Suppressor macrophage treated with lipopolysaccharide for 1 hour (primary cell): ENCODE measurements at regions not wholly inside any gene's neighbourhood (a gene's known extent, or its start where the extent isn't known, plus 50 kb on each side); places are given as distances from the start of the nearest gene placed in this dataset.
A peak's percentile ranks its signal among the peaks of the same experiment; 100 is the strongest.
"Not testable (repeated sequence)": the region's sequence is repeated elsewhere in the genome, so short reads cannot be mapped to it uniquely, and the experiment has no call there.

Experiments
- DNase-seq, 3 donors: peaks; one replicate each; pipeline ENCODE4 v3.0.0-alpha.2; 2020 to 2022

DNA sequence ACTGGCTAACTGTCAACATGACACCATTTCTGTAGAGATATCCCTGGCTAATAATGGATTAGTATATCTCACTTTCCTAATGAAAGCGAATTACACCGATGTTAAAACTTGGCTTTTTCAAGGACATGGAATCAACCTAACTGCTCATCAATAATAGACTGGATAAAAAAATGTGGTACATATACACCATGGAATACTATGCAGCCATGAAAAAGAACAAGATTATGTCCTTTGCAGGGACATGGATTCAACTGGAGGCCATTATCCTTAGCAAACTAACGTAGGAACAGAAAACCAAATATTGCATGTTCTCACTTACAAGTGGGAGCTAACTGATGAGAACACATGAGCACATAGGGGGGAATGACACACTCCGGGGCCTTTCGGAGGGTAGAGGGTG, 62.6 kb downstream of the ZIC1 start:
- DNase-seq: no peak

DNA sequence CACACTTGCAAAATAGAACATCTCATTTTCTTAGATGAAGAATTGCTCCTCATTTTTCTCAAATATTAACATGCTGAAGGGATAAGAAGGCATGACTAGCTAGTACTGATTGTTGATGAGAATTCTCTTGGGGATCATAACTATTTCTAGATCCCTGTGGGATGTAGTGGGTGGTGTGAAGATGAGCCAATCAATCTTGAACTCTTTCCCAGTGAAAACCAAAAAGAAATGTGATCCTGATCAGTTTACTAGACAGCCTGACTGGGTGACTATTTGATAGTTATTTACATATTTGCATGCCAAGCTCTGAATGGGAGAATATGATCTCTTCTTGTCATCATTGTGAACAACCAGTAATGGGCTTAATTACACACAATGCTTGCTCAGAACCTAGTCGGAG, 63.7 kb downstream of the ZIC1 start:
- no peak for DNase-seq

DNA sequence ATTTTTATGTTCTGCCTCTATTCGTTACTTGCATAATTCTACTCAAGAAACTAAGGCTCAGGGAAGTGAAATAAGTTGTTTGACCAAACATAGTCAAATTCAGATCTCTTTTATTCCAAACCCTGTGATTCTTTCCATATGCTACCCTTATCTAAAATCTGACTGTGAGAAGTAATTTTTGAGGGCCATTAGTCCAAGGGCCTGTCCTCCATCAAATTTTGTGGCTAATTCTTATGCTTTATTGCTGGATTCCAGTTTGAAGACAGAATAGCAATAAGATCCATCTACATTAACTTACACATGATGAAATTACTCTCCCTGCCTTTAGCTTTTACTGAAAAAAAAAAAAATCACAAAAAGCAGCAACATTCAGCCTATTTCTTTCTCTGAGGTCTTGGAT, 74.0 kb downstream of the ZIC1 start:
- DNase-seq: no peak

DNA sequence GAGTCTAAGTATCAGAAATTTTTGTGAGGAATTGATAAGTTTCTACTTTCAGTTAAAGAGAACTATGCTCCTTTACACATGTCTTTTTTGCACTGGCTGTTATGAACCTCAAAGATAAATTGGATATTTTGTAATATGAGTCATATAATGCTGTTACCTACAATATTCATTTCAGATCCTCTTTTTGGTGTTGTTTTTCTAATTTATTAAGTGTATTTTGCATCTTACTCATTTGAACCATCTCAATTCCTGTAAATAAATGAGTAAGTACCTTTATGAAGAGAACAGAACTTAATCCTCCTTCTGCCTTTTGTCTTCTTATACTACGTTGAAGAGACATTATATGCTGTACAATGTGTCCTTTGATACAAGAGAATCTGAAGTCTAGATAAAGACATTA, 74.4 kb downstream of the ZIC1 start:
- DNase-seq: no peak

DNA sequence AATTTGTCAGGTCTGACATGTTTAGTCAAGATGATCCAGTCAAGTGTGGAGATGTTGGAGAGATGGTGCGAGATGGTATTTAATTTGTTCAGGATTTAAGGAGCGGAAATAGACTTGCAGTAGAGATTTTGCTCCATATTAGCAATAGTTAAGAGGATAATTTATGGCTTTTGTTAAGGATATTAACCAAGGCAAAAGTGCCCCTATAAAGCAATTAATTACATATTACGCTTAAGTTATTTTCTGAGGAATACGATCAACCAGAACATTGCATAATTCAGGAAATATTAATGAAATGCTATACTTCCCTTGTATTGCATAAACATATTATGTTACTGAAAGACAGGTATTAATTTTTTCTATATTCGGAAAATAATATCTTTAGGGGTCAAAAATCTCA, 83.9 kb downstream of the ZIC1 start:
- no peak for DNase-seq

DNA sequence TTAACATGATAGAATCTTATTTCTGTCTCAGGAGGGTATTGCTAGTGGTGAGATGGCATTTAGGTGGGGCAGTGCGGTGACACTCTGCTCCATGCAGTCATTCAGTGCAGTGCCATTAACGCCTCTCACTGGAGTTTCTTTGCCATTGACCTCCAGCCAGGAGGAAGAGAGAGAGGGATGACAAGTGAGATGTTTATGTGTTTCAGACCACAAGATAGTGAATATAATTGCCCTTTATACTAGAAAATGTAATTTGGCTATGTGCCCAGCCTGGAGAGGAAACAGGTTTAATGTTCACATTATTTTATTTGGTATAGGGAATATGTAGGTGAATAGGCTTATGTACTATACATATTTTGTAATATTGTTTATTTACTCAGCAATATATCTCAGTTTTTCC, 84.5 kb downstream of the ZIC1 start:
- DNase-seq: no peak

DNA sequence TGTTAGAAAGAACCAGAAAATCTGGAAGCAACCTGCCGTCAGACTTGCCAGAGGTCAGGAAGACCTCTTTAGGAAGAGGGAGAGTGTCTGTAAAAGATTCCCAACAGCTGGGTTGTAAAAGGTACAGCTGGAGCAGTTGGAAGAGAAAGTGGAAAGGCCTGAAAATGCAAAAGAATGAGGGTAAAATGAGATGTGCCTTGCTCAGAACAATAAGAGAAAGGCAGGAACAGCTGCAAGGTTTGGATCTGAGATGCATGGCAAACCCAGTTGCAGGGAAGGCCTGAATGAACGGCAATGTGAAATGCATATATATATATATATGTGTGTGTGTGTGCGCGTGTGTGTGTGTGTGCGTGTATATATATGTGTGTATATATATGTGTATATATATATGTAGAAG, 88.1 kb downstream of the ZIC1 start:
- DNase-seq: no peak

DNA sequence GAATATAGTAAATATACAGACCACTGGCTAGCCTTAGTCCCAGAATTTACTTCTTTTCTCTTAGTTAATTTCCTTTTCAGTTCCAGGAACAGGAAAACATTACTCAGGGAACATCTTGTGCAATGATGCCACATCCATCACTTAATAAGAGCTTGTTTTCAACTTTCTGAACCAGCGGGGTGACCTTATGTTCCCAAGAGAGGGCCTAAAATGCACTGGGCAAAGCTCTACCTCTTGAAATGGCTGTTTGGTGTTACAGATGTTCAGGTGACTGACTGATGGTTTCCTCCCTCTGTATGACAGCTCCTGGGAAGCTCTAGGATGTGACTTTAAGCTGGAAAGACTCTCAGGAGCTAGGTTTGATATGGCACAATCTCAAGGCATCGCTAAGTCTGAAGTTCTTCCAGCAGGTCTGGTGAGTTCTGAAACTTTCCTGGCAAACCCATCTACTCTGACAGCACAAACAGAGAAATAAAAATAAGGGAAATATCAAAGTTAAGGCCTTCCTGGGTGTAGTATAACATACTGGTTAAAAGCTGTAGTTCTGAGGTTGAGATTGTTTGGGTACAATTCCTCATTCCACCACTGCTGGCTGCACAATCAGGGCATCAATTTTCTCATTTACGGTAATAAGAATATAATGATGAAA, 98.6 kb downstream of the ZIC1 start:
- DNase-seq: no peak

DNA sequence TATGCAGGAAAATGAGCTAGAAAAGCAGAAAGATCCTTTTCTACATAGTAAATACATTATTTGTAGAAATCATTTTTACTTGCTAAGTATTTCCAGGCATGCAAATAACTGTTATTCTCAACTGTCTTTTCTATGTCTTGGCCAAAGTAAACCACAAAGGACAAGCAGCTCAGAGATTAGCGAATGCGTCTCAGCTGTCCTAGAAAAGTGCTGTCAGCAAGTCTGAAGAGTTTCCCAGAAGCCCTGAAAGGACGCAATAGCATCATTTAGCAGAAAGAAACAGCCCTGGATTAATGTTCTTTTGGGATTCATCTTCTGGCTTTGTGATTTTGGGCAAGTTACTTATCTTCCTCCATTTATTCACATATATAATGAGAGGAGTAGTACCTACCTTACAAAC, 100.3 kb downstream of the ZIC1 start:
- no peak for DNase-seq

DNA sequence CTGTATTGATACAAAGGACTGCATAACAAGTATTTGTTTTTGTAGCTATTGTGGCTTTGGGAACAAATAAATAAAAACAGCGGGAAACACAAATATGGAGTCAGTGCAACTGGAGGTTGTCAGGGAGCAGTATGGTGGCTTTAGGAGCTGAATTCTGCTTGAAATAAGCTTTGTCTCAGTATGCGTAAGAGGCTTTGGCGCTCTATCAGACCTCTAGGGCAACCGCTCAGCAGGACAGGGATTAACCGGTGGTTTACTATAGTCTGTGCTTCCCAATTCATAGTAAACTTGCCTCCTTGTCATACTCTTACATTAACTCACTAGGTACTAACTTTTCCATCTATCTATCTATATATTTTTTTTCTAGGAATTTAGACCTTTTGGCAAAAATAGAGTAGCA, 104.6 kb downstream of the ZIC1 start:
- DNase-seq: no peak

DNA sequence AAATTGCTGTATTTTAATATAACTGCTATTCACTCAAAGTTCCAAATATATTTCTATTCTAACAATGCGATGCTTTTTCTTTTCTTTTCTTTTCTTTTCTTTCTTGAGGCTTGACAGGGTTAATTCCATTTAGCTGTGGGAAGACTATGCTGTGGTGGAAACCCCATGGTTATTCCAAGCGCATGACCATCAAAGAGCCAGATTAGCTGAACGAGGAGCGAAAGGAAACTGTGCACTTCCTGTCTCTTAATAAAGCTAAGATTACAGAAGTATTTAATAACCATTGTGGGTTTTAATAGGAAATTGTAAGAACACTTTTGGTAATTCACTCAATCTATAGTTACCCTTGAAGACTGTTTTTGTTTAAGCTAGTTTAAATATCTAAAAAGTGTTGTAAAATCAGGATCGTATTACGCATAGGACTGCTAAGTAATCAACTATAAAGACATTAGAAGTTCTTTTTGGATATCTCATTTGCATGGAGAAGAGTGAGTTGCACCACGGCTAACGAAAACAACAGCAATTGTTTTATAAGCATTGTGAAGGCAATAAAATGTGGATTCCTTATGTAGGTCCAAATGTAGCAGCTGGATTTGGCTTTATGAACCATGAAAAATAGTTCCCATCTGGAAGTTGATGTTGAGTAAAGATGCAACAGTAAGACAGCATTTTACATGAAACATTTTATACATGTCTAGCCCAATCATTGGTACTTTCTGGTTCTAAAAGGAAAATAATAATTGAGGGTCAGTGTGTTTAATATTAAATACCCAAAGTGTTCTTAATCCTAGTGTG, 105.4 kb downstream of the ZIC1 start:
- peak in 1 of 3 donors; percentile 20 for DNase-seq

DNA sequence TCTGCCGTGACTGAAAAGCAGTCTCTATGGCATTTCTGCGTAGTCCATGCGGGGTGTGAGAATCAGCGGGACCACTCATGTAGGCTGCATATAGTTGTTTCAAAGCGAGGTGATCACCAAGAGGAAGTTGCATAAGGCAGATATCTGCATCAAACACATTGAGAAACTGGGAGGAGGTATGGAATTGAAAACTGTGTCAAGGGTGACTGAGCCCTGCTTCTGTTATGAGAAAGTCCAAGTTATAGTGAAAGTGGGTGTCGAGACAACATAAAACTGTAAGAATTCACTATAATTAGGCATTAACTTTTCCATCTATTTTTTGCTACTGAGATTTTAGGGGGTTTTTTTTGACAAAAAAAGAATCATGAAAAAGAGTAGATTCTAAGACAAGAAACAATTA, 109.3 kb downstream of the ZIC1 start:
- DNase-seq: no peak

DNA sequence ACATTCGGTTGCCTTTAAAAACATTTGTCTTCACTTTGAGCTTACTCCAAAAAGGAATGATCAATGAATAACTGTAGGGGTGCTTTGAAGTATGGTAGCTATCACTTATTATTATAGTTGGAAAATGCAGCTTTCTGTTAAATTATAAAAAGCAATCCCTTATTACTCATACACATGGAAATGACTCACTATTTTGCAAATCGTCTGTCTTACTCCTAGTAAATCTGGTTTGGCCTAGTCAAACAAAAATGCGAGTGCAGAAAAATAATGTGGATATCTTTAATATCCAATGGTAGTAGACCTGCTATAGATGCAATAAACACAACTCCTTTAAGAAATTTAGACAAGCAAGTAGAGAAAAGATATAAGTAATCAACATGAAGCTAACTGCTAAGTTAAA, 112.5 kb downstream of the ZIC1 start:
- DNase-seq: no peak

DNA sequence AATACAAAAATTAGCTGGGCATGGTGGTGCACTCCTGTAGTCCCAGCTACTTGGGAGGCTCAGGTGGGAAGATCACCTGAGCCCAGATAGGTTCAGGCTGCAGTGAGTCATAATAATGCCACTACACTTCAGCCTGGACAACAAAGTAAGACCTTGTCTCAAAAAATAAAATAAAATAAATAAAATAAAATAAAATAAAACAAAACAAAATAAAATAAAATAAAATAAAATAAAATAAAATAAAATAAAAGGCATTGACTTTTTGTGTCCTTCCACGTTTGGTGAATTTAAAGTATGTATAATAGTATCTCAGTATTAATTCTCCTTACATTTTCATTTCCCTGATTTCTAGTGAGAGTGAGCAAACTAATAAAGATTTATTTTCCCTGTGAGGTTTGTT, 113.6 kb downstream of the ZIC1 start:
- DNase-seq: not testable (repeated sequence)

DNA sequence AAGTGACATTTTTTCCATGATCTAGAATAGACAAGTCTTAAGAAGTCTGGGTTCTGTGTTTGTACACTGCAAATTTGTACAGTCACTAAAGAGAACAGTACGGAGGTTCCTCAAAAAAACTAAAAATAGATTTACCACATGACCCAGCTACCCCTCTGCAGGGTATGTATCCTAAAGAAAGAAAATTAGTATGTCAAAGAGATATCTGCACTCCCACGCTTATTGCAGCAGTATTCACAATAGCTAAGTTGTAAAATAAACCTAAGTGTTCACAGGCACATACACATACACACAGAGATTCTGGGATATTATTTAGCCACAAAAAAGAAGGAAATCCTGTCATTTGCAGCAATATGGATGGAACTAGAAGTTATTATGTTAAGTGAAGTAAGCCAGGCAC, 120.4 kb downstream of the ZIC1 start:
- no peak for DNase-seq

DNA sequence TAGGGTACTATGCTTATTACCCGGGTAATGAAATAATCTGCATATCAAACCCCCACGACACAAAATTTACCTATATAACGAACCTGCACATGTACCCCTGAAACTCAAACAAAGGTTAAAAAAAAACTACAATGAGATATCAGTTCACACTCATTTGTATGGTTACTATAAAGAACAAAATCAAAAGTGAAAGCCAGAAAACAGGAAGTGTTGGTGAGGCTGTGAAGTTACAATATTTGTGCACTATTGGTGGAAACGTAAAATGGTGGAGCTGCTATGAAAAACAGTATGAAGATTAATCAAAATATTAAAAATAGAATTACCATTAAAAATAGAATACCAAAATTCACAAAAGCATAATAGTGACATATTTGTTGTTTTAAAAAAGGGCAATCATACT, 128.9 kb downstream of the ZIC1 start:
- DNase-seq: no peak

DNA sequence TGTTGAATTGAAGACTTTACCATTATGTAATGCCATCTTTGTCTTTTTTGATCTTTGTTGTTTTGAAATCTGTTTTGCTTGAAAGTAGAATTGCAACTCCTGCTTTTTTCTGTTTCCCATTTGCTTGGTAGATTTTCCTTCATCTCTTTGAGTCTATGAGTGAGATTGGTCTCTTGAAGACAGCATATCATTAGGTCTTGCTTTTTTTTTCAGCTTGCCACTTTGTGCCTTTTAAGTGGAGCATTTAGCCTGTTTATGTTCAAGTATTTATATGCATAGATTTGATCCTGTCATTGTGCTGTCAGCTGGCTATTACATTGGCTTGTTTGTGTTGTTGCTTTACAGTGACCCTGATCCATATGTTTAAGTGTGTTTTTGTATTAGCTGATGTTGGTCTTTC, 131.8 kb downstream of the ZIC1 start:
- DNase-seq: no peak

DNA sequence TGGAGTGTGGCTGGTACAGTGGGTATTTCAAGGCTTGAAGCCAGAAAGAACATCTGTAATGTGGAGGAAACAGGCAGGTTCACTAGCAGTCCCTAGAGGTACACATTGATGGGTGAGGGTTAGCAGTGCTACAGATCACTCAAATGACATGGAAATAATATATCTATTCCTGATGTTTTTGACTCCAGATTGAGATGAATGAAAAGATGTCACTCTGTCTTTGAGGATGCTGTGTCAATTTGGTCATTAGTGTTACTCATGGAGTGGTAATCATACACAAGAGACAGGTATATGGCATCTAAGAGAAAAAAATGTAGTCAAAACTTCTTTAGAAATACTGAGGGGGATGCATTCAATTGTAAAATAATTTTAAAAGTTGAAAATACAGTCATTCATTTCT, 135.1 kb downstream of the ZIC1 start:
- DNase-seq: no peak

DNA sequence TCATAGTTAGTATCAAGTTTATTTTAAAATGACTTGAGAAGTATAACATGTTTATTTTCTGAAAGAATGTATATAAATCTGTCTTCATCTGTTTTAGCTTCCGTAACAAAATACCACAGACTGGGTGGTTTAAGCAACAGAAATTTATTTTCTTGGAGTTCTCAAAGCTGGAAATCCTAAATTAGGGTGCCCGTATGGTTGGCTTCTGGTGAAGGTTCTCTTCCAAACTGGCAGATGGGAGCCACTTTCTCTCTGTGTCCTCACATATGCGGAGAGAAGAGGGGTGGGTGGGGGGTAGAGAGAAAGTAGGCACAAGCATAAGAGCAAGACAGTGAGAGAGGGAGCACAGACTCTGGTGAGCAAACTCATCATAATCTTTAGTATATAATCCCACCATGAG, 142.3 kb downstream of the ZIC1 start:
- no peak for DNase-seq

DNA sequence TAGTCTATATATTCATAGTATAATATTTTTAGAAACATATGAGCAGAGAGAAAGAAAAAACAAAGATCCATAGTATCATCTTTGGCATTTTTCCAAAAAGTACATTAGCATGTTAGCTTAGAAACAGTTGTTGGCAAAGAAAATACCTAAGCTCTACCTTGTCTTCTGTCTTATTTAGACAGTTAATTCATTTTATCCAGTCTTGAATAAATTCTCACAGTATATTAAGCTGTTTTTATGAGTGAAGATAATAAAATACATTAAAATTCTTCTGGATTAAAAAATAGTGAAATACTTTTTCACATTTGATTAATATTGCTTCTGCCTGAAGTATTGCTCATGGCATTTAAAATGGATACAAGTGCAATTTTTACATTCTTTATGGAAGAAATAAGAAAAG, 145.2 kb downstream of the ZIC1 start:
- no peak for DNase-seq

DNA sequence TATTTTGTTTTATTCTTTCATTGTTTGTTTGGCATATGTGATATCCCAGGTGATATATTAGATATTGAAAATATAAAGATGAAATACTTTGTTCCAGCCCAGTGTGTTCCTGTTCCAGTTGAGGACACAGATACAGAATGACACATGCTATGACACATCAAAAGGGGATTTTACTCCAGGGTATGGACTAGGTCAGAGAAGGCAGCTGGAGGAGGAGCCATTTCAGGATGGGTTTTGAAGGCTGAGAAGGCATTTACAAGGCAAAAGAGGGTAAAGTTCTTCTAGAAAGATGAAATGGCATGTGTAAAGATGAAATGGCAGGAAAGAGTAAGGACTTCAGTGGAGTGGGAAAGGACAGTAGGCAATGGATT, 163.8 kb downstream of the ZIC1 start:
- DNase-seq: peak in 2 of 3 donors; percentile 1 to 23

DNA sequence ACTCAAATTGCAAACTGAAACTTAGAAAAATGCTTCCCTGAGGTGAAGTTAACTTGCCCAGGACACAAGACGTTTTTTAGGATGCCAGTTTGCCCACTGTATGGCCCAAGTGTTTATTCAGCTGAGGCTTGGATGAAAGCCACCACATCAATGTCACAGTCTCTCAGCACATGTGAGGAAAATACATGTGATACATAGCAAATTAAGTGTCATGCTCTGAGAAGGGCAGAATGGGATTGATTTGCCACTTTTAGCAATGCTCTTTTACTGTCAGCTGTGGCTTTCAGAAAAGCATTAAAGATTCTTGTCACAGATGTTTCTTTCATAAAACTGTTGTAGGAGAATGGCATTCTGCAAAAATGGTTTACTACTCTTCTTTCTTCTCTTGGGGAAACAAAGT, 165.5 kb downstream of the ZIC1 start:
- DNase-seq: no peak

DNA sequence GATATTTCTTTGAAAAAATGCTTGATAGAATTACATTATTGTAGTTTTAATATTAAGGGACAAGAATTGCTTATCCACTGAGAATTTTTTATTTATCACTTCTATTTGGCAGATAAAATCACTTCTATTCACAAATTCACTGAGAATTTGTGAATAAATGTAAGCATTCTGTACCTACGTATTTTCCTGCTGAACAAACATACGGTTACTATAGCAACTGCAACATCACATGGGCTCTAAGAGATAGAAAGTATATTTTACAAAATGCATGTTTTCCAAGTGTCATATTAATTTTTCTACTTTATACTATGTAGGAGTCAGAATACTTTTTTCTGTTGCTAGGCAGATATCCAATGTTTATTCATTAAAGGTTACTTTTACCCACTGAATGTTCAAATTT, 166.2 kb downstream of the ZIC1 start:
- no peak for DNase-seq

DNA sequence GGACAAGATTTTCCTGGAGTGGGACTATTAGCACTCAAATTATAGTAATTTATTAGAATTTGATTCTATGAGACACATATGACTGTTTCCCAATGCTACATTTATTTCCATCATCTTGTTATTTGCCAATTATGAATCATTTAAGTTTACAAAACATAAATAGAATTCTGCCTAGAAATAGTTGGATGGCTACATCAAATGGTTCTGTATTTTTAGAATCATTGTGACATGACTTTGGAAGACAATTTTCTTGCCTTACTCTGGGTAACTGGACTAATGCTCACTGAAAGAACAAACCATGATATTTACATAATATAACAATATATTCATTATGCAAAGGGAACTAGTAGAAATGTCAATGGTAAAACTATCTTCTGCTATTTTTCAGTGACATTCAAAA, 173.5 kb downstream of the ZIC1 start:
- DNase-seq: no peak

DNA sequence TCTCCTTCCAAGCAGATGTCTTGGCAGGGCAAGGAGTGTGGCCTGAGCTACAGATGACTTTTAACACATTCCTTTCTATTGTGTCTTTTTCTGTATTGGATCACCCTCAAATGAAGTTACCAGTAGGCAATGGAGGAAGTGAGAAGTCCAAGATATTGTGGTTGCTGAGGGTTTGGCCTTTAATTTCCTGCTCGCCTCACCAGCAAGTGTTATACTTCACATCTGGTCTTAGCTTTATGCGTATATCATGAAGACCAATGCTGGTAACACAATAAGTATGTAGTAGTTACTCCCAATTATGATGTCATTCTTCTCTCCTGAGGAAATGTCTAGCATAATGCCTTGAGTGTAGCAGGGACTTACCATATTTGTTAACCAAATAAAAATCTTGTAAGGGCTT, 179.9 kb downstream of the ZIC1 start:
- no peak for DNase-seq
